ENCODE measurements at regions not wholly inside any gene's neighbourhood (a gene's known extent, or its start where the extent isn't known, plus 50 kb on each side); places are given as distances from the start of the nearest gene placed in this dataset.

DNA sequence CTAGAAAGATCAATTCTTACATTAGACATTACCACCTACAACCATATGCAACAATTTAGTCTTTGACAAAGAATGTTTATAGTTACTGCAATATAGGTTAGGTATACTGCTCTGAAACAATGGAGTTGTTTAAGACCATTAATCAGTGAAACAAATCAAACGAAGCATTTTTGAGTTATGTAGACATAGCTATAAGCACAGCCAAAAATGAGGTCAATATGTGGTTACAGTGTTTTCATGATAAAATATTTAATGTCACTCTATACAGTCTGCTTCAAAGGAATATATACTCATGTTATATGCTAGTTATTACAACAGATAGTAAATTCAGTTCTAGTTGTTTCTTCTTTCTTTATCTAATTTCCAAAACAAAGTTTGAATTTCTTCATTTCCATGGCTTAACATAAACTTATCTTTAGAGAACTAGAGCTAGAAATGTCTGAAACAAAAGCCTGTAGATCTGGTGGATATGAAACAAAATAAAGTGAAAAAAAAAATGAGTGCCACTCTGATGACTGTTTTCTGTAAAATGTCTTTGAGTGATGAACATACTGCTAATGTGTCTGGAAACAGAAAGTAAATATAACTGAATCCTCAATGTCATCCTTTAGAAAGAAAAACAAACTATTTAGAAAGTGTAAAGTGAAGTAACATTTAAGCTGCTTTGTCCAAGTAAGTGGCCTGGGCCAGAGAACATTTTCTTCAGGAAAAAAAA, 809.0 kb downstream of the FAT4 start (continued):
- TF ChIP-seq ZZZ3 (CRISPR knock-in tag; IDR thresholded peaks at IDR 0.05; ENCODE audit: borderline replicate concordance) (no peak), ISX (CRISPR knock-in tag; conservative IDR thresholded peaks at IDR 0.05) (no peak)
- TF ChIP-seq, protein P1, sequence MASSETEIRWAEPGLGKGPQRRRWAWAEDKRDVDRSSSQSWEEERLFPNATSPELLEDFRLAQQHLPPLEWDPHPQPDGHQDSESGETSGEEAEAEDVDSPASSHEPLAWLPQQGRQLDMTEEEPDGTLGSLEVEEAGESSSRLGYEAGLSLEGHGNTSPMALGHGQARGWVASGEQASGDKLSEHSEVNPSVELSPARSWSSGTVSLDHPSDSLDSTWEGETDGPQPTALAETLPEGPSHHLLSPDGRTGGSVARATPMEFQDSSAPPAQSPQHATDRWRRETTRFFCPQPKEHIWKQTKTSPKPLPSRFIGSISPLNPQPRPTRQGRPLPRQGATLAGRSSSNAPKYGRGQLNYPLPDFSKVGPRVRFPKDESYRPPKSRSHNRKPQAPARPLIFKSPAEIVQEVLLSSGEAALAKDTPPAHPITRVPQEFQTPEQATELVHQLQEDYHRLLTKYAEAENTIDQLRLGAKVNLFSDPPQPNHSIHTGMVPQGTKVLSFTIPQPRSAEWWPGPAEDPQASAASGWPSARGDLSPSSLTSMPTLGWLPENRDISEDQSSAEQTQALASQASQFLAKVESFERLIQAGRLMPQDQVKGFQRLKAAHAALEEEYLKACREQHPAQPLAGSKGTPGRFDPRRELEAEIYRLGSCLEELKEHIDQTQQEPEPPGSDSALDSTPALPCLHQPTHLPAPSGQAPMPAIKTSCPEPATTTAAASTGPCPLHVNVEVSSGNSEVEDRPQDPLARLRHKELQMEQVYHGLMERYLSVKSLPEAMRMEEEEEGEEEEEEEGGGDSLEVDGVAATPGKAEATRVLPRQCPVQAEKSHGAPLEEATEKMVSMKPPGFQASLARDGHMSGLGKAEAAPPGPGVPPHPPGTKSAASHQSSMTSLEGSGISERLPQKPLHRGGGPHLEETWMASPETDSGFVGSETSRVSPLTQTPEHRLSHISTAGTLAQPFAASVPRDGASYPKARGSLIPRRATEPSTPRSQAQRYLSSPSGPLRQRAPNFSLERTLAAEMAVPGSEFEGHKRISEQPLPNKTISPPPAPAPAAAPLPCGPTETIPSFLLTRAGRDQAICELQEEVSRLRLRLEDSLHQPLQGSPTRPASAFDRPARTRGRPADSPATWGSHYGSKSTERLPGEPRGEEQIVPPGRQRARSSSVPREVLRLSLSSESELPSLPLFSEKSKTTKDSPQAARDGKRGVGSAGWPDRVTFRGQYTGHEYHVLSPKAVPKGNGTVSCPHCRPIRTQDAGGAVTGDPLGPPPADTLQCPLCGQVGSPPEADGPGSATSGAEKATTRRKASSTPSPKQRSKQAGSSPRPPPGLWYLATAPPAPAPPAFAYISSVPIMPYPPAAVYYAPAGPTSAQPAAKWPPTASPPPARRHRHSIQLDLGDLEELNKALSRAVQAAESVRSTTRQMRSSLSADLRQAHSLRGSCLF (CRISPR knock-in tag; IDR thresholded peaks at IDR 0.05; ENCODE audit: borderline replicate concordance): no peak

GRCh38 chr4:126124818-126125217, 810.1 kb downstream of the FAT4 start:
- Histone ChIP-seq H4K20me1 (ENCODE audit: insufficient read depth, low read length) (no peaks in the 10 kb centered on the region), H3K9me3 (ENCODE audit: low read length) (no peaks in the 10 kb centered on the region), H3K27ac (ENCODE audit: extremely low read length, insufficient read depth, low read length) (no peak overlapping the region), H3K36me3 (replicated peaks in 1 of 2; ENCODE audit: control insufficient read depth in 1 of 2, insufficient read depth in 2 of 2, low read length in 2 of 2) (no peaks in the 10 kb centered on the region), H3K4me3 (replicated peaks in 1 of 3; ENCODE audit: insufficient read depth in 1 of 3, low read depth in 2 of 3, low read length in 3 of 3) (no peak overlapping the region), H3K4me1 (ENCODE audit: insufficient read depth, low read length) (no peaks in the 10 kb centered on the region), H2AFZ (ENCODE audit: low read length) (no peak overlapping the region), H3K79me2 (ENCODE audit: insufficient read depth, low read length) (no peaks in the 10 kb centered on the region), H3K4me2 (ENCODE audit: low read depth, low read length) (no peak overlapping the region), H3K9ac (ENCODE audit: insufficient read depth, low read depth, low read length) (no peak overlapping the region), H3K27me3 (ENCODE audit: control insufficient read depth in 1 of 2, insufficient read depth in 2 of 2, low read length in 2 of 2) (no peaks in the 10 kb centered on the region)
- ChIA-PET POLR2A (no interaction called here), CTCF (ENCODE audit: low intra/inter-chr PET ratio, low total read pairs) (no interaction called here)
- no TSS peak for BruUV-seq (replicated peaks)
- in situ Hi-C loops (cut with HindIII; ENCODE audit: extremely low pct_ligation_motif_present, low pct_unique_long_range_greater_than_20kb) (no loop called here), intact Hi-C loops (cut with micrococcal nuclease; ENCODE audit: unreplicated experiment) (no loop called here)
- 0% methylated on average over 1 of the region's 1 CpG for WGBS (ENCODE audit: low lambda C conversion rate)
- ATAC-seq (no peak), DNase-seq (ENCODE audit: low spot score) (no peak), FAIRE-seq (no peak)
- TF ChIP-seq ZEB1 (IDR thresholded peaks at IDR 0.05; ENCODE audit: insufficient replicate concordance, low read depth) (no peak), TARDBP (CRISPR knock-in tag; IDR thresholded peaks at IDR 0.05) (no peak), PPARG (CRISPR knock-in tag; conservative IDR thresholded peaks at IDR 0.05) (no peak), ZNF333 (CRISPR knock-in tag; IDR thresholded peaks at IDR 0.05; ENCODE audit: borderline replicate concordance) (no peak), SMC3 (IDR thresholded peaks at IDR 0.05; ENCODE audit: low read length) (no peak), SP4 (CRISPR knock-in tag; IDR thresholded peaks at IDR 0.05) (no peak), ZSCAN25 (CRISPR knock-in tag; IDR thresholded peaks at IDR 0.05) (no peak)
- TF ChIP-seq, protein P2, sequence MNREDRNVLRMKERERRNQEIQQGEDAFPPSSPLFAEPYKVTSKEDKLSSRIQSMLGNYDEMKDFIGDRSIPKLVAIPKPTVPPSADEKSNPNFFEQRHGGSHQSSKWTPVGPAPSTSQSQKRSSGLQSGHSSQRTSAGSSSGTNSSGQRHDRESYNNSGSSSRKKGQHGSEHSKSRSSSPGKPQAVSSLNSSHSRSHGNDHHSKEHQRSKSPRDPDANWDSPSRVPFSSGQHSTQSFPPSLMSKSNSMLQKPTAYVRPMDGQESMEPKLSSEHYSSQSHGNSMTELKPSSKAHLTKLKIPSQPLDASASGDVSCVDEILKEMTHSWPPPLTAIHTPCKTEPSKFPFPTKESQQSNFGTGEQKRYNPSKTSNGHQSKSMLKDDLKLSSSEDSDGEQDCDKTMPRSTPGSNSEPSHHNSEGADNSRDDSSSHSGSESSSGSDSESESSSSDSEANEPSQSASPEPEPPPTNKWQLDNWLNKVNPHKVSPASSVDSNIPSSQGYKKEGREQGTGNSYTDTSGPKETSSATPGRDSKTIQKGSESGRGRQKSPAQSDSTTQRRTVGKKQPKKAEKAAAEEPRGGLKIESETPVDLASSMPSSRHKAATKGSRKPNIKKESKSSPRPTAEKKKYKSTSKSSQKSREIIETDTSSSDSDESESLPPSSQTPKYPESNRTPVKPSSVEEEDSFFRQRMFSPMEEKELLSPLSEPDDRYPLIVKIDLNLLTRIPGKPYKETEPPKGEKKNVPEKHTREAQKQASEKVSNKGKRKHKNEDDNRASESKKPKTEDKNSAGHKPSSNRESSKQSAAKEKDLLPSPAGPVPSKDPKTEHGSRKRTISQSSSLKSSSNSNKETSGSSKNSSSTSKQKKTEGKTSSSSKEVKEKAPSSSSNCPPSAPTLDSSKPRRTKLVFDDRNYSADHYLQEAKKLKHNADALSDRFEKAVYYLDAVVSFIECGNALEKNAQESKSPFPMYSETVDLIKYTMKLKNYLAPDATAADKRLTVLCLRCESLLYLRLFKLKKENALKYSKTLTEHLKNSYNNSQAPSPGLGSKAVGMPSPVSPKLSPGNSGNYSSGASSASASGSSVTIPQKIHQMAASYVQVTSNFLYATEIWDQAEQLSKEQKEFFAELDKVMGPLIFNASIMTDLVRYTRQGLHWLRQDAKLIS (CRISPR knock-in tag; IDR thresholded peaks at IDR 0.05): no peak
- TF ChIP-seq, protein P3, sequence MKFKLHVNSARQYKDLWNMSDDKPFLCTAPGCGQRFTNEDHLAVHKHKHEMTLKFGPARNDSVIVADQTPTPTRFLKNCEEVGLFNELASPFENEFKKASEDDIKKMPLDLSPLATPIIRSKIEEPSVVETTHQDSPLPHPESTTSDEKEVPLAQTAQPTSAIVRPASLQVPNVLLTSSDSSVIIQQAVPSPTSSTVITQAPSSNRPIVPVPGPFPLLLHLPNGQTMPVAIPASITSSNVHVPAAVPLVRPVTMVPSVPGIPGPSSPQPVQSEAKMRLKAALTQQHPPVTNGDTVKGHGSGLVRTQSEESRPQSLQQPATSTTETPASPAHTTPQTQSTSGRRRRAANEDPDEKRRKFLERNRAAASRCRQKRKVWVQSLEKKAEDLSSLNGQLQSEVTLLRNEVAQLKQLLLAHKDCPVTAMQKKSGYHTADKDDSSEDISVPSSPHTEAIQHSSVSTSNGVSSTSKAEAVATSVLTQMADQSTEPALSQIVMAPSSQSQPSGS (CRISPR knock-in tag; IDR thresholded peaks at IDR 0.05): no peak
